GM12892 (cell line): ENCODE measurements at regions not wholly inside any gene's neighbourhood (a gene's known extent, or its start where the extent isn't known, plus 50 kb on each side); places are given as distances from the start of the nearest gene placed in this dataset.

Source experiments
- POLR2A ChIP-seq: IDR thresholded peaks from 2 replicates; pipeline ENCODE4 v1.6.1; 2011; ENCODE audit warnings: low read depth, low read length, control low read depth
- POLR2AphosphoS5 ChIP-seq: IDR thresholded peaks from 2 replicates; pipeline ENCODE4 v1.6.1; 2011; ENCODE audit warnings: low read depth, low read length, control low read depth
- TAF1 ChIP-seq: IDR thresholded peaks from 2 replicates; pipeline ENCODE4 v1.6.1; 2011; ENCODE audit warnings: low read depth, mild to moderate bottlenecking, control low read depth, low read length, borderline replicate concordance

DNA sequence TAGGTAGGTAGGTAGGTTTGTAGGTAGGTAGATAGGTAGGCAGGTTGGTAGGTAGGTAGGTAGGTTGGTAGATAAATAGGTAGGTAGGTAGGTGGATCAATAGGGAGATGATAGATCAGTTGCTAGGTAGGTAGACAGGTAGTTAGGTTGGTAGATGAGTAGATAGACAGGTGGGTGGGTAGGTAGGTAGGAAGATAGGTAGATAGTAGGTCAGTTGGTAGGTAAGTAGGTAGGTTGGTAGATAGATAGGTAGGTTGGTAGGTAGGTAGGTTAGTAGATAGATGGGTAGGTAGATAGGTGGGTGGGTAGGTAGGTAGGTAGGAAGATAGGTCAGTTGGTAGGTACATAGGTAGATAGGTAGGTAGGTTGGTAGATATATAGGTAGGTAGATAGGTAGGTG lies 72.0 kb upstream of the PDE10A start:
- TF ChIP-seq POLR2AphosphoS5: no peak
- TF ChIP-seq POLR2A: no peak
- TF ChIP-seq TAF1: no peak
